ENCODE measurements at regions not wholly inside any gene's neighbourhood (a gene's known extent, or its start where the extent isn't known, plus 50 kb on each side); places are given as distances from the start of the nearest gene placed in this dataset.
"Not testable (repeated sequence)": the region's sequence is repeated elsewhere in the genome, so short reads cannot be mapped to it uniquely, and the experiment has no call there.

DNA sequence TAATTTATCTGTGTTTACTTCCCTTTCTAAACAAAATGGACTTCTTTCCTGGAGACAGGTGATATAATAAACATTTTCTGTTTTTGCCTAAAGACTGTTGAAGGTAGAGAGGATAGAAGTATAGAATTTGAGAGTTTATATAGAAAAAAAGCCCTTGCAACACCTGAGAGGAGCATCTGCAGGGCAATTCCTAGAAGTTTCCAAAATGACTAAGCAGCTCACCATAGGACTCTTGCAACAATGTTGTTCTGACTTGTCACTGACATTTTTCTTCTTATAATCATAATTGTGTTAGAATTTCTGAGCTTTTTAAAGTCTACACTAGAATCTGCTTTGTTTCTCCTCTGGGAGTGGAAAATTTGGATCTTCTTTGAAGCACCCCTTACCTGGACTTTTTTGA, 216.8 kb downstream of the TUSC1 start:
- DNase-seq (ENCODE audit: low read depth in 2 of 2), result no peak

DNA sequence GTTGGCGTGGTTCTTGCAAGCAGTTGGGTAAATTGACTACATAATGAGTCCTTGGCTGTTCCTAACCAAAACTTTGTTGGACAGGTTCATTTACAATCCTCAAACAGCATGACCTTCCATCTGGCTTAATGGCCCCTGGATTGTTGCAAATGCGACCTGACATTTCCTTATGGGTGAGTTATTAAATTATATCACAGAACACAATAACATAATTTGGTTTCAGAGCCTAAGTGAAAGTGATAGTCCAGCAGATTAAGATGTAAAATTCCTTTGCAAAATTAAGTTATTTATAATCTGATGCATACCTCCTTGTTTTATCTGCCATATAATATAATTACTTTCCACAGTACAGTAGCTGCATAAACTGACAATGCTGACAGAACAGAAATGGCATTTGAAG, 224.4 kb downstream of the TUSC1 start:
- no peak for DNase-seq (ENCODE audit: low read depth in 2 of 2)

DNA sequence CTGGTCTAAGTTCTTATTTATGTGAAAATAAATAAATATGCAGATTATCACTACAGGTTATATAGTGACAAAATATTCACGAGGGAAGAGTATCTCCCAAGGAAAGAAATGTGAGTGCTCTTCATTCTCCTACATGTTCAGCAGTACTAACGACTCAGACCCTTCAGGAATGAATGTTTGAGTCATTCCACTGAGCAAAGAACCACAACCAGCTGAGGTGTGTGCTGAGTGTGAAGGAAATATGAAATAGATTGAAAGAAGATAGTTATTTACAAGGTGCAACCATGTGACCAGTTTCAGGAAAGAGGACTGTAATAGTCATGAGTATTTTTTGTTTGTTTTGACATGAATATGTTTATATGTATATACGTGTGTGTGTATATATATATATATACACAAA, 228.7 kb downstream of the TUSC1 start:
- no peak for DNase-seq (ENCODE audit: low read depth in 2 of 2)

DNA sequence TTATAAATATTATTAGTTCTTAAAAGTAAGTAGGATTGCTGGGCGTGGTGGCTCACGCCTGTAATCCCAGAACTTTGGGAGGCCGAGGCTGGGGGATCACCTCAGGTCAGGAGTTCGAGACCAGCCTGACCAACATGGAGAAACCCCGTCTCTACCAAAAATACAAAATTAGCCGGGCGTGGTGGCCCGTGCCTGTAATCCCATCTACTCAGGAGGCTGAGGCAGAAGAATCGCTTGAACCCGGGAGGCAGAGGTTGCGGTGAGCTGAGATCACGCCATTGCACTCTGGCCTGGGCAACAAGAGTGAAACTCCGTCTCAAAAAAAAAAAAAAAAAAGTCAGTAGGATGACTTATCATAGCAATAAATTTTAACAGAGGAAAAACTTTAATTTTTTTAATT, 232.5 kb downstream of the TUSC1 start:
- DNase-seq (ENCODE audit: low read depth in 2 of 2), result not testable (repeated sequence)

DNA sequence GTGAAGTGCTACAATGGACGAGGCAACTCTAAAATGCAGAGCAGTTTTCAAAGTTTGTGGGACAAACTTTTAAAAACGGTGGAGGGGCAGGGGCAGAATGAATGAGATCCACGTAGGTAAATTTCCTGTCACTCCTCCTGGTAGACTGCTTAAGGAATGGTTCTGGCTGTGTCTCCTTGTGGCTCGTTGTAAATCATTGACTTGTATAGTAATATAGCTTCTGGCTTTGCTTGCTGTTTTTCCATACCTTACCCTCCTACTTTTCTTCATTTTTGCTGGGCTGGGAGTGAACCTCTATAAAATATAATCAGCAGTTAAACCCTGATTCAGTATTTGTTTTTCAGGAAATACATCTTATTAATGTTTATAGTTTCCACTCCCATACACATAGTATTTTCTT, 235.7 kb downstream of the TUSC1 start:
- DNase-seq (ENCODE audit: low read depth in 2 of 2), result no peak

DNA sequence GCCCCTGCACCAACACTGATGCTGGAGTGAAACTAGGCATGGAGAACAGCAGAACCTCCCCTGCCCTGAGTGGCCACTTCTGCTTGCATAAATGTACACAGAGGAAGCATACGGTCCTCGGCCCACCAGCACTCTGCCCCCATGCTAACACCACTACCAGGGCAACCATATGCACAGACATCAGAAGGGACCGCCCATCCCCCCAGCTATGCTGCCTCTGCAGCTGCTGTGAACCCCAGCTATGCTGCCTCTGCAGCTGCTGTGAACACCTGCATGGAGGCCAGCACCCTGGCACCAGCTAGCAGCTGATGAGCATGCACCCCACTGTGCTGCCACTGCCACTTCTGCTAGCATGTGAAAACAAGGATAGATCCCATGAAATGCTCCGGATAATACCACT, 250.3 kb downstream of the TUSC1 start:
- DNase-seq (ENCODE audit: low read depth in 2 of 2), result no peak

DNA sequence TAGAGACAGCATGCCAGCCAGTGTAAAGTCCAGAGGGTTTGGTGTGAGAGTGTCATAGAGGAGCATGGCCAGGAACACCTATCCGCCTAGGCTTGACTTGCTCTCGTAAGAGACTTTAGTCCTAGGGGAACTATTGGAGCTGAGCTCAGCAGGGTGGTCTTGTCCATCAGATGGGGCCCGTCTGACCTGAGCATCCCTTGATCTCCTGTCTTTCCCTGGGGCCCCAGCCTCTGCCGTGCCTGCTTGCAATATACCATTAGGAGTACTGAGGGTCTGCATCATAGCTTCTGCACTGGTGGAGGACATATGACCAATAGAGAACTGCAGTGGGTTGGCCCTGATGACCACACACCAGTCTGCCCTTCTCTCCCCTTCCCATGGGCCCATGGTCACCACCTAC, 251.0 kb downstream of the TUSC1 start:
- DNase-seq (ENCODE audit: low read depth in 2 of 2), result no peak

DNA sequence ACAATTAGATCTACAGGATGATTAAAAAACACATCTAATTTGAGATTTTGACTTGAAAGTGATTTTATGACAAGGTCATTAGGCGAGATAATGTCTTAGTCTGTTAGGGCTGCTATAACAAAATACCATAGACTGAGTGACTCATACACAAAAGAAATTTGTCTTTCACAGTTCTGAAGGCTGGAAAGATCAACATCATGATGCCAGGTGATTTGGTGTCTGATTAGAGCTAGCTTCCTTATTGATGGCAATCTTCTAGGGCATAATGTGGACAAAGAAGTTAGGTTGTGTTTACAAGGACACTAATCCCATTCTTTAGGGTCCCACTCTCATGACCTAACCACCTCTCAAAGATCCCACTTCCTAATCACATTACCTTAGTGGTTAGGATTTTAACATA, 256.7 kb downstream of the TUSC1 start:
- DNase-seq (ENCODE audit: low read depth in 2 of 2), result no peak

DNA sequence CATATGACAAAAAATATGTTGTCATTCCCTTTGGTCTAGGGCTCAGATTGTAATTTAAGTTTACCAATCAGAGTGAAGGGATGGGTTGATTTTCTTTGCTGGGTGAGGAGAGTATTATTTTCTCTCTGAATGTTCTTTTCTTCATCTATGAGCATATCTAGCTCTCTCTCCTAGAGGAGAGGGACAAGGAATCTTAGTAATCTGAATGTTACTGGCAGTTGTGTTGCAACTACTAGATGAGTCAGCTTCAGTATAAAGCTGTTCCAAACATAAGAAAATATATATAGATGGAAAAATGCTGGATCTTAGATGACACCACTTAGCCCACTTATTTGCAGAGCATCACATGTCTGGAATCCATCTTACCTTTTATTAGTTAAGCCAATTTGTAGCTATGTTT, 259.3 kb downstream of the TUSC1 start:
- no peak for DNase-seq (ENCODE audit: low read depth in 2 of 2)

DNA sequence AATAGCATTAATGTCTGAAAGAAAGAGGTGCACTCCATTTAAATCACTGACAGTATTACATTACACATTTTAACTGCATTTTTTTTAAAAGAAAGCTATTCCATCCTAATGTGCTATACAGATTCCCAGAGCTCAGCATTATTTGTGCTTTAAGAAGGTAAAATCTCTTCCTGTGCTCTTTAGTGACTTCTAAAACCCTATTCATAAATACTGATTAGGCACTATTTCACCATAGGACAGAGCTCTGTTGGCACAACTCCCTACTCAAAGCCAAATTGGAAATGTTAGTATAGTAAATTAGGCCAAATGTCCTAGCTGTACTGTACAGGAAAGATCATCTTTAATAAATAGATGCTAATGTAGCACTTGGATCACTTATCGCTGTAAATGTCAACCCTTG, 262.5 kb downstream of the TUSC1 start:
- DNase-seq (ENCODE audit: low read depth in 2 of 2), result no peak

DNA sequence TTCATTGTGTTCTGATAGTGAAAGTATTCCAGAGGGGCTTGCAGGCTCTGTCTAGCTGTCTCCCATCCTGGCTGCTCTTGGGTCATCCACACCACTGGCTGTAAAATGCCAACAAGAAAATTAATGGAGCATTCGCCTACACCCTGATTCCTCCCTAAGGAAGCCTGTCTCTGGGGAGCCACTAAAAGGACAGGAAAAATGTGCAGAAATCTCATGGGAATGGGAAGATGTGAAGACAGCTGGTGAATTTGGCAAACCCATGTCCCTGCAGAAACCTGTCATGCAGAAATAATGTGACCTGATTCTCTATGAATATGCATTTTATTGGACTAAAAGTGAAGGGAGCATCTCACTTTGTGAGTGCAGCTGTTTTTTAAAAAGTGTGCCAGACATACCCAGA, 265.6 kb downstream of the TUSC1 start:
- DNase-seq (ENCODE audit: low read depth in 2 of 2), result no peak

DNA sequence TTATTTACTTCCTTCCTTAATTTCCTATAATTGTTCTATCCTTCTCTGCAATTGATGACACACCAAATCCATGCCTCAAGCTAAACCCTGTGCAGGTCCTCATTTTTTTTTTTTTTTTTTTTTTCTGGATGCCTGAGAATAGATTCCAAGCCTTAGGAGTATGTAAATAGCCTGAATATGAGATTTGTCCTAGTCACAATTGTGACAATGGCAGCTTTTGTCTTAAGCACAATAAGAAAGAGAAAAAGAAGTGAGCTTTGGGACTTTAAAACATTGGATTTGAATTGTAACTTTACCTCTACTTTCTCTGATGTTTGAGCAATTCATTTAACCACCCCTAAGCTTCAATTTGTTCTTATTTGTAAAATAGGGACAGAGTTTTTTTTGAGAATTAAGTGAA, 280.5 kb downstream of the TUSC1 start:
- no peak for DNase-seq (ENCODE audit: low read depth in 2 of 2)

DNA sequence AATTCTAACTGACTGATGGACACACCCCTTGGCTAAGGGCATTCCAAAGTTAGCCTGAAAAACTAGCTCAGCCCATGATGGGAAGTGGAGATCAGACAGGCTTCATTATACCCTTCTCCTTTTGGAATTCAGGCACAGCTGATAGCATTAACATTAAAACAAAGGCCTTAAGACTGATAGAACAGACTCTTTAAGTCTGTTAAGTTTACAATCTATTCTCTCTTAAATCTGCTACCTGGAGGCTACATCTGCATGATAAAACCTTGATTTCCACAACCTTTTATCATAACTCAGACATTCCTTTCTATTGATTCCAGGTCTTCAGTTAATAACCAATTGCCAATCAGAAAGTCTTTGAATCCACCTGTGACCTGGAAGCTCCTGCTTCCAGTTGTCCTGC, 281.4 kb downstream of the TUSC1 start:
- DNase-seq (ENCODE audit: low read depth in 2 of 2), result no peak

DNA sequence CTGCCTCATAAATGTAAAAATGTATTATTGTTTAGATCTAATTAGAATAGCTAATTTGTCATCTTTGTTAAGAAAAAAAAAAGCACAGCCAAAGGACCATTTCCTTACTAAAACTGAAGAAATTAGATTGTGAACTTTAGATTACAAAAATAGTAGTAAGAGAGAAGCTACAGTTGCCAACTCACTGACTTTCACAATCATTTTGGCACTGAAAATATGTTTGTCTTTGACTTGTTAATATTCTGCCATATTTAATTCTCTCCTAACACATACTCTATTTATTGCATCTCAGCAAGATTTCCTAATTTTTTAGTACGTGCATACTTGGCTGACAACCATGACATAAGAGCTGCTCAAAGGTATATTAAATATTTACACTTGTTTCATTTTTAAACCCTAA, 297.1 kb downstream of the TUSC1 start:
- DNase-seq (ENCODE audit: low read depth in 2 of 2), result no peak

DNA sequence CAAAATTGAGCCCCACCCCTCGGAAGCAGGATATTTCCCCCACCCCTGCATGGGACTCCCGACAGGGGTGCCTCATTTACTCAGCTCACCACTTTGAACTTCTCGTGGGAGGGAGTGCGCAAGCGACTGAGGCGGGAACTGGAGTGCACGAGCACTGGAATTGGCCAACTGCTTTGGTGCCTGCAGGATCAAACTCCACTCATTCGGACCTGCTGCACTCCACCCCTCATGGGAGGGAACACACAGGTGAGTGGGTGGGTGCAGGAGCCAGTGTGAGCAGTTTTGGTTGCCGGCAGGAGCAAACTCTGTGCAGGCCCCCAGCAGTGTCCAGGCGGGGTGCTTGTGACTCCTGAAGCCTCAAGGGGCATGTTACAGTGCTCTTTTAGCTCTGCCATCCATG, 301.2 kb downstream of the TUSC1 start:
- no peak for DNase-seq (ENCODE audit: low read depth in 2 of 2)

DNA sequence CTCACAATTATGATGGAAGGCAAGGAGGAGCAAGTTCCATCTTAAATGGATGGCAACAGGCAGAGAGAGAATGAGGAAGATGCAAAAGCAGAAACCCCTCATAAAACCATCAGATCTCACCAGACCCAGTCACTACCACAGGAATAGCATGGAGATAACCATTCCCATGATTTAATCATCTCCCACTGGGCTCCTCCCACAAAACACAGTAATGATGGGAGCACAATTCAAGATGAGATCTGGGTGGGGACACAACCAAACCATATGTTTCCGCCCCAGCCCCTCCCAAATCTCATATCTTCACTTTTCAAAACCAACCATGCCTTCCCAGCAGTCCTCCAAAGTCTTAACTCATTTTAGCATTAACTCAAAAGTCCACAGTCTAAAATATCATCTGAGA, 304.0 kb downstream of the TUSC1 start:
- DNase-seq (ENCODE audit: low read depth in 2 of 2), result no peak

DNA sequence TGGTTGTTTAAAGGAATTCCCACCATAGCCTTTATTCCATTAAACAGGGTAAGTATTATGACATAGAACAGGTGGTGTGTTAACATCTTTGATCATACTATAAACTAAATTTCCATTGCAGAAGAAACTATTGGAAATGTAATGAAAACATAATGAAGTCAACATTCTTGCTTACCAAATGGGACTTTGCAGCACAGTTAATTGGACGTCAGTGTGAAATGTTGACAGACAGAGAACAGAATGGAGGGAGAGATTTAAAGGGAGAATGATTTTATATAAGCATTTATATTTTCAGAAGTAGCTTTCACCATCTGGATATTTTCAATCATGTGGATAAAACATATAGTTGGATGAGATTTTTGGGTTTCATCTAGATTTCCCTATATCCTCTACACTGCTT, 311.3 kb downstream of the TUSC1 start:
- no peak for DNase-seq (ENCODE audit: low read depth in 2 of 2)

DNA sequence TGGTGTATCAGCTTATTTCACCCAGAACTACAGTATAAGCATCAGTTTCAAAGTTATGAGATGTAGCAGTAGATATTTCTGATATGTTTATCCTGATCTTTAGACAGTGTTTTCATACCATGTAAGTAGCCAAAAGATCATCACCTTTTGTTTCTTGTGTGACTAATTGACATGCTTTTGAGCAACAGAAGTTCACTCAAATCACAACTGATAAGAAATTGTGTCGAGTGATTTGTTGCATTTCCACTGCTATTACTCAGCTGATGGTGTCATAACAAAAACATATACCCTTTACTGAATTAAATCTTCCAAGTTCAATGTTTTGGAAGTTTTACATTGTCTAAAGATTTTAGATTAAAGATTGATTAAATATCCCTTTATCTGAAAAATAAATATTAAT, 324.5 kb downstream of the TUSC1 start:
- DNase-seq (ENCODE audit: low read depth in 2 of 2), result no peak

DNA sequence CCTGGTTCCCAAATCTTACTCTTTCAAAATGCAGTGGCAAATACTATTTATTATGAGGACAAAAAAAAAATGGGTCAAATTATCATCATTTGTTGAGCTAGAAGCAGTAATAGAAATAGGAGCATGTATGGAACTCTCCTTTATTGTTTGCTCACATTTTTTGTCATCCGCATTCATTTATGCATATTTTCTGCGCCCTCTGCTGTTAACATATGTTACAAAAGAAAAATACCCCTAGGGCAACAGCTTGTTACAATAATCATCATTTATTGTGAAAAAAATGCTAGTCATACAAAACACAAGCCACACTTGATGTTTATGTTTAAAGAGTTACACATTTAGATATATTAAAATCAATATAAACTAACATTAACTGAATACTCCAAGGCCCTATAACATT, 328.2 kb downstream of the TUSC1 start:
- DNase-seq (ENCODE audit: low read depth in 2 of 2), result no peak

DNA sequence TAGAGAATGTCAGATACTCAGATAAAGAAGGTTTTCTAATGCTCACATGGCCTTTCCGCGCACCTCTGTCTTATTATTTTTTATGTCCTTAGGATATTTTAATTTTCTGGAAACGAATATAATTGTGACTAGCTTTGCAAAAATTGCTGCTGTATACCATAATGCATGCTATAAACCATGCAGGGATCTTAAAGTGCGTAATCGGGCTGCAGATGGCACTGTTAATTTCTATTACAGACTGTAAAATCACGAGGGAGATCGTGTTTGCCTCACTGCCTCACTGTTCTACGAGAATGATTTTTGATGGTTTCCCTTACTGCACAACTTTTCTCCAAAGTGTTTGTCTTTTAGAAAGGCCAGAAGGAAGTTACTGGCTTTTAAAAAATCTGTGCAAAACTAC, 356.1 kb downstream of the TUSC1 start:
- no peak for DNase-seq (ENCODE audit: low read depth in 2 of 2)

DNA sequence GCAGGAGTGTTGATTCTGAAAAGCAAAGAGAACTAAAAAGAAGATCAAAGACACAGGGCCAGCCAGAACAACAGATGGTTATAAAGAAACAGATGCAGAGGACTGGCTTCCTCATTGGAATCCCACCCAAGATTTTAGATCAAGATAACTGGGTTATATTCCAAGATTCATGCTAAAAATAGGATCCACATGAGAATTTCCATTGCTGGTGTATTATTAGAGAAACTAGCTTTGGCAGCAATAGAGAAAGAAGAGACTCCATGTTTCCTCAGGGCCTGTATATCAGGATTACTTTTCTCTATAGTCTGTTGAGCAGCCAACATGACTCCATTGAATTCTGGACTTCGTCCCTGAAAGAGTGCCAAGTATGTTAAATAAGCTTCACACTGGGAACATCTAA, 367.3 kb downstream of the TUSC1 start:
- no peak for DNase-seq (ENCODE audit: low read depth in 2 of 2)

DNA sequence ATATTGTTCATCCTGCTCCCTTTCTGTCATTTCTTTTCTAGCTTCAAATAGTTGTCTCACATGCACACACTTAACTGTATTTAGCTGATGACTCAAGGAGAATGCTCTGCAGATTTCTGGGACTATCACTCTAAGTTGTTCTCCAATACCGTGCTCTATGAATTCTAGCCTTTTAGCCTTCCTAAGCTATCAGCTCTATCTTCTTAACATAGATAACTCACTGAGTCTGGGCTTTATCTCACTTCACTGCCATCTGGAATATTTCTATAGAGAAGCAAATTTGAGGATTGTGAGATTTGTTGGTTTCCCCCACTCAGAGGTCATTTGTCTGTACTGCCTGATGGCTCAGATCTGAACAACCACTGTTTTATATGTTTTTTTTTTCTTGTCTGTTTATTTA, 369.7 kb downstream of the TUSC1 start:
- DNase-seq (ENCODE audit: low read depth in 2 of 2), result no peak

DNA sequence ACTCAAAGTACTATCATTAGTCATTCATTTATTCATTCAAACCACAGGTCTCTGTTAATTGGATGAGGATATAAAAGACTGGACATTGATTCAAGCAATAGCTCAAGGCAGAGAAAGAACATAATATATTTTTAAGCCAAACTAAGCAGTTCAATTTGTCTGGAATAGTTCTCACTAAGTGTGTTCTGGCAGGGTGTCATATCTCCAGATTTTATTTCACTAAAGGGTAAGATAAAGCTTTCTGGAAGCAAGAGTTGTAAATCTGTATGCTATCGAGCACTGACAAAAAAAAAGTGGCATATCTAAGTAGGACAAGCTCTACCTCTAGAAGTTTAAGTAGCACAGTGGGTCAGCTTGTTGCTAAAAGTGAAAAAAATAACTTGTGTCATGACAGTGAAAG, 375.6 kb downstream of the TUSC1 start:
- DNase-seq (ENCODE audit: low read depth in 2 of 2), result no peak

DNA sequence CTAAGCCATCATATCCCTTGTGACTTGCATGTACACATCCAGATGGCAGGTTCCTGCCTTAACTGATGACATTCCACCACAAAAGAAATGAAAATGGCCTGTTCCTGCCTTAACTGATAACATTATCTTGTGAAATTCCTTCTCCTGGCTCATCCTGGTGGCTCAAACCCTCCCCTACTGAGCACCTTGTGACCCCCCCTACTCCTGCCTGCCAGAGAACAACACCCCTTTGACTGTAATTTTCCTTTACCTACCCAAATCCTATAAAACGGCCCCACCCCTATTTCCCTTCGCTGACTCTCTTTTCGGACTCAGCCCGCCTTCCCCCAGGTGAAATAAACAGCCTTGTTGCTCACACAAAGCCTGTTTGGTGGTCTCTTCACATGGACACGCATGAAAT, 390.0 kb downstream of the TUSC1 start:
- not testable (repeated sequence) for DNase-seq (ENCODE audit: low read depth in 2 of 2)

DNA sequence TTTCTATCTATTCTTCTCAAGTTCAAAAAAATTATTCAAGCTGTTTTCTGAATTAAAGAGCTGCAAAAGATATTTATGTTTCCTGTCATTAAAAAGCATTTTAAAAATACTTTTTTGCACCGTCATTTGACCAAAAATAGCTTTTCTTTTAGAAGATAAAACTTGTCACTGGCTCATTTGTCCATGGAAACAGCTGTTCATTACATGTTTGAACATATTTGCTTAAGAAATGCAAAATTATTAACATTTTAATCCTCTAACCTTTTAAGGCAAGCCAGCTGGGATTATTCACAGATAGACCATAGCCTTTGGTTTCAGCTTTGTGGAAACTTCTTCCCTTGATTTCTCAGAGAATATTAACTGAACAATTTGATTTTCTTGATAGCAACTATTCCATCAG, 393.9 kb downstream of the TUSC1 start:
- DNase-seq (ENCODE audit: low read depth in 2 of 2), result no peak
